CD4-positive, alpha-beta T cell treated with Interleukin-21 for 1 hour (primary cell): ENCODE measurements at regions not wholly inside any gene's neighbourhood (a gene's known extent, or its start where the extent isn't known, plus 50 kb on each side); places are given as distances from the start of the nearest gene placed in this dataset.
"Not testable (repeated sequence)": the region's sequence is repeated elsewhere in the genome, so short reads cannot be mapped to it uniquely, and the experiment has no call there.

ENCODE experiments used
- DNase-seq: peaks from one replicate; pipeline ENCODE4 v3.0.0-alpha.2; 2020

DNA sequence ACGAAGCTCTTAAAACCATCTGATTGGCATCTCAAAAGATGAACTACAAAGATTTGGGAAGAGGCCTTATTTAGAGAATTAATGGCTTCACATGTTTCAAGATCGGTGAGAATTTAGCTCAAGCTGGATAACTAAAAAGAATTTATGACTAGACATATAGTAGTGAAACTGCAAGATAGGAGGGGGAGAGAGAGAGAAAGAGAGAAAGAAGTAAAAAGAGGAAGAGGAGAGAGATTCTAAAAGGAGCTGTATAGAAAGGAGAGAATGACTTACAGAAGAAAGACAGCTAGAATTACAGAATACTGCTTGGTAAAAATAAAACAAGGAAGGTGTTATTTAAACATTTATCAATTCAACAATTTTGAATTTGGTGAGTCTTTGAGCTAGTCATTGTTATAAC, 592.3 kb downstream of the SH2D4B start:
- DNase-seq = no peak

DNA sequence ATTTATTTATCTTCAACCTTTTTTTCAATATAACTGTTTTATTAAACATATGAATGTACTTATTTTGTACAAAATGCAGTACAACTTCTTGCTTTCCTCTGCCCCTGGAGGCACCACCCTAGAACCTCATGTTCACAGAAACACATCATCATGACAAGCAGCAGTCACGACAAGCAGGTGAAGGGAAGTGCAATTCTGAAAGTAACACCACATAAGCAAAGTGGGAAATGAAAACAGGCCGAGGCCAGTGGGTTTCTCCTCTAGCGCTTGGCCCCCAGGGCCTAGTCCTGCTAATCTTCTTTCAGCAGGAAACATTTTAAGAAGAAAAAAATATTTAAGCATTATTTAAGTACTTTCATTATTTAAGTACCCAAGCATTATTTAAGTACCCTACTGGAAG, 598.1 kb downstream of the SH2D4B start:
- DNase-seq = no peak

- no peak for DNase-seq
Measured at GRCh38 chr10:81136261-81136660, 598.6 kb downstream of the SH2D4B start.

GRCh38 chr10:81145975-81146374, 608.3 kb downstream of the SH2D4B start:
- no peak for DNase-seq

GRCh38 chr10:81146436-81146835, 608.7 kb downstream of the SH2D4B start:
- no peak for DNase-seq

DNA sequence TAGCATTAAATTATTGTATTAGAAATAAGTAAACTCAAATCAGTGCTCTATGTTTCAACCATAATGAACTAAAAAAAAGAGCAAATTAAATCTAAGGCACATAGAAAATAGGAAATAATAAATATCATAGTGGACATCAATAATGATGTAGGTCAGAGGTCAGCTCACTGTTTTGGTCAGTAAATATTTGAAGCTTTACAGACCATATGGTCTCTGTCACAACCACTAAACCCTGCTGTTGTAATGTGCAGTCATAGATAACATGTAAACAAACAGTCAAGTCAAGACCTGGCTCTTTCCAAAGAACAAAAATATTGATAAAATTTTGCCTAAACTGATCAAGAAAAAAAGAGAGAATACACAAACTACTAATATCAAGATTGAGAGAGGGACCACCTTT, 615.0 kb downstream of the SH2D4B start:
- DNase-seq = no peak

GRCh38 chr10:81157681-81158080, 620.0 kb downstream of the SH2D4B start:
- no peak for DNase-seq

DNA sequence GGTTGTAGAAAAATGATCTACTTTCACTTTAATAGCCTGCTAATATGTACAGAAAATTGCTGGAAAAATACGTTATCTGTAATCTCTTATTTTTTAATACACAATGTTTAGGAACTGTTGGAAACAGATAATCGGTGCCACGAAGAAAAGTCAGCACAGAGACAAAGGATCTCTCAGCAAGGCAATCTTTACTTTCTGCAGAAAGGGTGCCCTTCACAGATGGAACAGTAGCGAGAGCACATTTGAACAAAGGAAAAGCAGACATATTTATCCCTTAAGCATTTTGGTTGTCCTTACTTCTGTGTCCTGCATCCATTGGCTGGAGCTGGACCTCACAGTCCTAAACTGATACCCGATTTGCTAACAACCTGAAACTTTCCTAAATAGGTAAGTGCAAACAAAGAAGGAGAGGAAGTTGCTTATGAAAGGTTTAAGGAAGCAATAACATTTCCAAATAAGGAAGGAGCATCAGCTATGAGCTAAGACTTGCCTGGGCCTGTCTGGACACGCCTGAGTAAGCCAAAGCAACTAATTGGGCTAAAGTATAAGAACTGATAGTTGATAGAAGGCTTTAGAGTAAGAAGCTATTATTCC, 640.0 kb downstream of the SH2D4B start:
- DNase-seq = no peak

DNA sequence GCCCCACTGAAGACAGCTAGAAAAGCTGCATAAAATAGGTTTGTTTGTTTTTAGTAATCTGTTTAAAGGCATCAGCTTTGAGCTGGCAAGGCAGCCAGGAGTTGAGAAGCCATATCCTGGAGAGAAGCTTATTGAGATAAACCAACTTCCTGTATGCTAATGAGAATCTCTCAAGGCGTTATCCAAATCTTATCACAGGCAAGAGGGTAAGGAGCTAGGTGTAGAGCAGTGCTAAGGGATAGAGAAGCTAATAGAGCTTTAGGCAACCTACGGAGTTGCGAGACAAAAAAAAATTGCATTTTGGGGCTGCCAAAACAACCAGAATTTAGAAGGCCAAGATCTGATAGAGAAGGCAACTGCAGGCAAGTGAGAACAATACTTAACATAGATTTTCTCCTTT, 641.6 kb downstream of the SH2D4B start:
- no peak for DNase-seq

DNA sequence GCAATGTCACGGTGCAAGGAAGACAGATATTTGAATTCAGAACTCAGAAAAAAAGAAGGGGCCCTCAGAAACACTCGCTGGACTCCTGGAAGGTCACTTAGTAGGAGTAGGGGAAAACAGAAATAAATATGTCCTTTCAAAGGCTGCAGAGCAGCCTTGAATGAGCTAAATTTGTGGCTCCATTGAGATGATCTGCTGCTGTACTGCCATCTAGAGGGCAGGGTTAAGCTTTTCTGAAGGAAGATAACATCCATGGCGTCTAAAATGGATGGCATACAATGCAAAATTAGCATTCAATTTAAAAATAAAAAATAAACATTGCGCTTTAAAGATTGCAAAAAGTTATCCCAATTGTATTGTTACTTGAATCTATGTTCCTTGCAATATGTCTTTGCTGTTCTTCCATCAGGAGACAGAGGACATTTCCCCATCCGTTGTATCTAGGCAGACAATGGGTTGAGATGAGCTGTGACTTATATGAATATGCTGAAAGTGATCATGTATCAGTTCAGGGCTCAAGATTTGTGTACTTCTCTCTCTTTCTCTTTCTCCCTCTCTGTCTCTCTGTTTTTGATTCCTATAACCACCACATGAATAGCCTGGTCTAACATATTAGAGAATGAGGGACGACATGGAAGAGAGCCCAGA, 642.2 kb downstream of the SH2D4B start:
- DNase-seq = no peak

DNA sequence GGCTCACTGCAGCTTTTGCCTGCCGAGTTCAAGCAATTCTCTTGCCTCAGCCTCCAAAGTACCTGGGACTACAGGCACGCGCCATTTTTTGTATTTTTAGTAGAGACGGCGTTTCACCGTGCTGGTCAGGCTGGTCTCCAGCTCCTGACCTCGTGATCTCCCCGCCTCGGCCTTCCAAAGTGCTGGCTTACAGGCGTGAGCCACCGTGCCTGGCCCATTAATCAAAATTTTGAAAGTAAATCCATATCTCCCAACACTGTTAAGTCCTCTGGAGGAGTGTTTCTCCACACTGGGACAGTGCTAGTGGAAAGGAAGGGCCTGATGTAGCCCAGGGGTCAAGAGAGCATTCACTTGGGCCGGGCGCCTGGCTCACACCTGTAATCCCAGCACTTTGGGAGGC, 644.6 kb downstream of the SH2D4B start:
- no peak for DNase-seq

DNA sequence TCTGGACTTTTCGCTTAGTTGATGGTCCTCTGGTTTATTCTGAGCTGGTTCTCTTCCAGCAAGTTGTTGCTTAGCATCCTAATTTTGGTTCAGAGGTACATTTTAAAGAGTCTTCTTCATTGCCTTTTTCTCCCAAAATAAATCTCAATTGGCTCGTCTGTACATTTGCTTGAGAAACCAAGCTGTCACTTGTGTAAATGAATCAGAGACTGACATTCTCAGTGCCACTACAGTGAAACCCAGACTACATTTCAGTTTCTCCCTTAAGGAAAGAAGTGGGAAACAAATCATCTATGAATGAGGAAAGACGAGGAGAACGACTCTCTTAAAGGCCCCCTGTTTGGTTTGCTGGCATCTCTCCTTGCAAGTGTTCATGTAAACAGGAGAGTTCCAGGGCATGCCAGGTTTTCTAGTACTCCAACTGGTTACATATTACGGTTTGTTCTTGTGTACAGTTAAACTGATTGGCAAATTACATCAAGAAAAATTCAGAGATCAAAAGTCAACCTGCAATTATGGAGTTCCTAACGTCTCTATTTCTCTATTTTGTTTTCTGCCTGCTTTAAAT, 654.6 kb downstream of the SH2D4B start:
- DNase-seq = no peak

DNA sequence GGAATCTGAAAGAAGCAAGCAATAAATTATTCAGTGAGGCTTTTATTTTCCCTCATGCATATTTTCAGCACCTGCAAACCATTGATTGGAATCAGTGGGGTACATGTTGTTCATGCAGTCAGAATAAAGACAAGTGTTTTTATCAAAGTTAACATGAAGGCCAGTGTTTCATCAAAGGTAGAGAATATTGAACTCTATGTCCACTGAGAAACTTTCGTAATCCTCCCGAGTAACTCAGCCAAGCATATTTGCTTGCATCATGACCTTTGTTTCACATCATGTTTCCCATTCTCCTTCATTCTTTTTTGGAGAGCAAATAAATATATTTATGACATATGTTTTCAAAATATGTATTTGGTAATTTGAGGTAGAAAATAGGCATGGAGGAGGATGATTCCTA, 663.1 kb downstream of the SH2D4B start:
- no peak for DNase-seq

- not testable (repeated sequence) for DNase-seq
Measured at GRCh38 chr10:81207359-81207758, 667.6 kb upstream of the NRG3 start.

DNA sequence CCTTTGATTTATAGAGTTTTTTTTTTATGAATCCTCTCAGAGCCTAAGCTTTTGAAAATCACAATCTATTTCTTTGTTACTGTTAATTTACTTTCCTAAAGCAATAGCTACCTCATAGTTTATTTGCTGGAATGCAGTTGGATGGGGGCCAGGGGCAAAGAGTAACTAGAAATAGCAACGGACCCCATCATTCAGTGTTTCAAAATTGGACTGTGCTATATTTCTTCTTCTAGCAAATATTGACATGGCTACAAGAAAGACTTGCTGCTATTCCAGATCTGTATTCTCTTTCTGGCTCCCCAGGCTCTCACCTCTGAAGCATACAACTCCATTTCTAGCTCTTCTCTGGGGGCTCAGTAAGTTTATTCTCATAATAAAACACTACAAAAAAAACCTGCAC, 661.6 kb upstream of the NRG3 start:
- DNase-seq = no peak

GRCh38 chr10:81215498-81215897, 659.5 kb upstream of the NRG3 start:
- DNase-seq = no peak

- no peak for DNase-seq
Measured at GRCh38 chr10:81216949-81217348, 658.0 kb upstream of the NRG3 start.

GRCh38 chr10:81218307-81218706, 656.7 kb upstream of the NRG3 start:
- no peak for DNase-seq

GRCh38 chr10:81219758-81220157, 655.2 kb upstream of the NRG3 start:
- no peak for DNase-seq

GRCh38 chr10:81248886-81249285, 626.1 kb upstream of the NRG3 start:
- no peak for DNase-seq

DNA sequence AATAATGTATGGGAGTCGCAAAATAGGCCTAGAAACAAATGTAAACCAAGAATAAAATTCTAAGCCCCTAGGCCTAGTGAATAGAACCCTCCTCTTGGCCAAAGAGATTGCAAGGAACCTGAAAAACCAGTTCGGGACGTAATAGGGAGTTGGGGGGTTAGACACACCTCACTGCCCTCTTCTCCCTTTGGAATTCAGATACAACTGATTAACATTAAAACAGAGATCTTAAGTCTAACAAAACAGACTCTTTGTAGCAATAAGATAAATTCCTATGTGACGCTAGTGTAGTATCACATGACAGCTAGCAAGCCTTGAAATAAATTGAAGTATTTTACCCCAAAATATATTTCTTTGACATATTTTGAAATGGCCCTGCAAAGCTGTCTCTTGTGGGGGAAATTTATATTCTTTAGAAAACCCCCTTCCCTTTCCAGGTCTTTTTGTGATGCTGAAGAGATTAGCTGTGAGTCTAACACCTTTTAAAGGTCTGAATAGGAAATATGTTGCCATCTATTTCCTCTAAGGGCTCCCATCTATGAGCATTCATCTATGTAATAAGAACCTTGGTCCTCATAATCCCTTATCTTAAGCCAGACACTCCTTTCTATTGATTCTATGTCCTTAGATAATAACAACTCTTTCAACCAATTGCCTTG, 623.4 kb upstream of the NRG3 start:
- no peak for DNase-seq

DNA sequence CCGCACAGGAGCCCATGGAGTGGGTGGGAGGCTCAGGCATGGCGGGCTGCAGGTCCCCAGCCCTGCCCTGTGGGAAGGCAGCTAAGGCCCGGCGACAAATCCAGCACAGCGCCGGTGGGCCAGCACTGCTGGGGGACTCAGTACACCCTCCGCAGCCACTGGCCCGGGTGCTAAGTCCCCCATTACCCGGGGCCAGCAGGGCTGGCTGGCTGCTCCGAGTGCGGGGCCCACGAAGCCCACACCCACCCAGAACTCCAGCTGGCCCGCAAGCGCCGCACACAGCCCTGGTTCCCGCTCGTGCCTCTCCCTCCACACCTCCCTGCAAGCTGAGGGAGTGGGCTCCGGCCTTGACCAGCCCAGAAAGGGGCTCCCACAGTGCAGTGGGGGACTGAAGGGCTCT, 610.0 kb upstream of the NRG3 start:
- DNase-seq = not testable (repeated sequence)

- no peak for DNase-seq
Measured at GRCh38 chr10:81270051-81270450, 604.9 kb upstream of the NRG3 start.
